ENCODE measurements at regions not wholly inside any gene's neighbourhood (a gene's known extent, or its start where the extent isn't known, plus 50 kb on each side); places are given as distances from the start of the nearest gene placed in this dataset.

GRCh38 chr12:27384261-27384590 lies 51.6 kb downstream of the BMAL2 start:
- TF ChIP-seq CTCF (IDR thresholded peaks at IDR 0.05) (no peak), POLR2AphosphoS5 (IDR thresholded peaks at IDR 0.05) (no peak), POLR2A (IDR thresholded peaks at IDR 0.05) (no peak)
